ENCODE measurements at regions not wholly inside any gene's neighbourhood (a gene's known extent, or its start where the extent isn't known, plus 50 kb on each side); places are given as distances from the start of the nearest gene placed in this dataset.

- H3K9me3 ChIP-seq = no peaks in the 10 kb centered on the region
- no peak for ATAC-seq
- H3K4me3 ChIP-seq = no peak overlapping the region
- no peaks in the 10 kb centered on the region for H3K4me1 ChIP-seq
- no peak overlapping the region for H3K27ac ChIP-seq
- 61% methylated on average over 3 of the region's 3 CpGs for WGBS (ENCODE audit: insufficient coverage, low coverage, low lambda C conversion rate, missing lambda C conversion rate)
- no peak for DNase-seq
- no peaks in the 10 kb centered on the region for H3K36me3 ChIP-seq
- intact Hi-C loops (cut with DNase I) = no loop called here
- H3K27me3 ChIP-seq = no peaks in the 10 kb centered on the region
- TF ChIP-seq POLR2A (IDR thresholded peaks at IDR 0.05) (no peak), CTCF (IDR thresholded peaks at IDR 0.05) (no peak)
These were observed 482.2 kb upstream of the CELF4 start for GRCh38 chr18:38047820-38048219.

DNA sequence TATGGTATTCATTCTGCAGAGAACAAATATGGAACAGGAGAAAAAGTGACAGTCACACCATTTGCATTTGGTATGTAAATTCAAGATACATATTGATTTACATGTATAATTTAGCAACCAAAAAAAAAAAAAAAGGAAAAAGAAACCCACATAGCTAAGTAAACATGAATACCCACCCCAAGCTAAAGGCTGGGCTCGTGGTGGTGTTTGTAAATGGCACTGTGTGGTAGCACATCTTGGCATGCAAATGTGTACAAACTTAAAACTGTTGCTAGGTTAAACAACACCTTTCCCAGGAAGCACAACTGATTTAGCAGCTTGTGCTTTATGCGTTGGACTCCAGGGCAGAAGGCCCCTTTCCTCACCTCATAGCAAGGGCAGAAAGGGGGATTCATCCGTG is 481.1 kb upstream of the CELF4 start:
- no peak for TF ChIP-seq POLR2A (IDR thresholded peaks at IDR 0.05)
- TF ChIP-seq CTCF (IDR thresholded peaks at IDR 0.05) = no peak
- no peaks in the 10 kb centered on the region for H3K9me3 ChIP-seq
- H3K4me1 ChIP-seq = no peaks in the 10 kb centered on the region
- H3K4me3 ChIP-seq = no peak overlapping the region
- H3K27ac ChIP-seq = no peak overlapping the region
- H3K27me3 ChIP-seq = no peaks in the 10 kb centered on the region
- intact Hi-C loops (cut with DNase I) = no loop called here
- H3K36me3 ChIP-seq = no peaks in the 10 kb centered on the region
- WGBS (ENCODE audit: insufficient coverage, low coverage, low lambda C conversion rate, missing lambda C conversion rate) = 36% methylated on average over 3 of the region's 3 CpGs
- DNase-seq (no peak), ATAC-seq (no peak)

DNA sequence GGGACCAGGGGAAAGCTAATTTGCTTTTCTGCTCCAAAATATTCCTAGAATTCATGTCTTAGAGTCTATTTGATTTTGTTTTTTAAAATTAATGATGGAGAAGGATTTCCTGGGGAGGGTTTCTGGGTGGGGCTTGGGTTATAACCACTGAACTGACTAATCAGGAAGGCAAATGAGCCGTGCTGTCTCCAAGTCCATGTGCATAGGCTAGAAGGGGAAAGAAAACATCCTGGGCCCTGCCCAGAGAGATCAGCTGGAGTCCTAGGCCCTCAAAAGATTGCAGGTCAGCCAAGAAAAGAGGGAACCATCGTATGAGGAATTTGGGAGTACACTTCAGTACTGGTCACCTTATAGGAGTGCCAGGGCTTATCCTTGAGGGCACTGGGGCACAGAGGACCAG is 480.2 kb upstream of the CELF4 start:
- ATAC-seq (no peak), DNase-seq (no peak)
- no peak overlapping the region for H3K4me3 ChIP-seq
- 62% methylated on average over 2 of the region's 2 CpGs for WGBS (ENCODE audit: insufficient coverage, low coverage, low lambda C conversion rate, missing lambda C conversion rate)
- no peaks in the 10 kb centered on the region for H3K36me3 ChIP-seq
- no peak overlapping the region for H3K27ac ChIP-seq
- TF ChIP-seq POLR2A (IDR thresholded peaks at IDR 0.05) = no peak
- no peak for TF ChIP-seq CTCF (IDR thresholded peaks at IDR 0.05)
- intact Hi-C loops (cut with DNase I) = no loop called here
- no peaks in the 10 kb centered on the region for H3K4me1 ChIP-seq
- H3K9me3 ChIP-seq = no peaks in the 10 kb centered on the region
- no peaks in the 10 kb centered on the region for H3K27me3 ChIP-seq

- TF ChIP-seq POLR2A (IDR thresholded peaks at IDR 0.05) (no peak), CTCF (IDR thresholded peaks at IDR 0.05) (no peak)
- no peaks in the 10 kb centered on the region for H3K27me3 ChIP-seq
- no peaks in the 10 kb centered on the region for H3K9me3 ChIP-seq
- H3K4me1 ChIP-seq = no peaks in the 10 kb centered on the region
- ATAC-seq = no peak
- no peak overlapping the region for H3K27ac ChIP-seq
- H3K4me3 ChIP-seq = no peak overlapping the region
- no peaks in the 10 kb centered on the region for H3K36me3 ChIP-seq
- no peak for DNase-seq
- intact Hi-C loops (cut with DNase I) = no loop called here
- WGBS (ENCODE audit: insufficient coverage, low coverage, low lambda C conversion rate, missing lambda C conversion rate) = 40% methylated on average over 6 of the region's 6 CpGs
These were observed 476.8 kb upstream of the CELF4 start for GRCh38 chr18:38042211-38042890.

- intact Hi-C loops (cut with DNase I) = no loop called here
- ATAC-seq (no peak), DNase-seq (no peak)
- Histone ChIP-seq H3K27me3 (no peaks in the 10 kb centered on the region), H3K27ac (no peak overlapping the region), H3K36me3 (no peaks in the 10 kb centered on the region), H3K4me1 (no peaks in the 10 kb centered on the region), H3K9me3 (no peaks in the 10 kb centered on the region), H3K4me3 (no peak overlapping the region)
- no peak for TF ChIP-seq POLR2A (IDR thresholded peaks at IDR 0.05)
- TF ChIP-seq CTCF (IDR thresholded peaks at IDR 0.05) = no peak
These were observed 472.6 kb upstream of the CELF4 start for GRCh38 chr18:38038242-38038641.
